HG03575 (cell line): ENCODE measurements at regions not wholly inside any gene's neighbourhood (a gene's known extent, or its start where the extent isn't known, plus 50 kb on each side); places are given as distances from the start of the nearest gene placed in this dataset.

Experiments
- ATAC-seq: cut with Tn5 transposase; IDR thresholded peaks from one replicate; pipeline ENCODE4 v1.9.1; 2021; ENCODE audit not compliant: unreplicated experiment, insufficient number of reproducible peaks, low FRiP score; ENCODE audit errors: extremely low read depth

- no peak for ATAC-seq
Observed at GRCh38 chr4:174133551-174133950, 149.9 kb downstream of the FBXO8 start.

- no peak for ATAC-seq
Observed at GRCh38 chr4:174131901-174132300, 151.6 kb downstream of the FBXO8 start.

- no peak for ATAC-seq
Observed at GRCh38 chr4:174122705-174123104, 160.8 kb downstream of the FBXO8 start.

DNA sequence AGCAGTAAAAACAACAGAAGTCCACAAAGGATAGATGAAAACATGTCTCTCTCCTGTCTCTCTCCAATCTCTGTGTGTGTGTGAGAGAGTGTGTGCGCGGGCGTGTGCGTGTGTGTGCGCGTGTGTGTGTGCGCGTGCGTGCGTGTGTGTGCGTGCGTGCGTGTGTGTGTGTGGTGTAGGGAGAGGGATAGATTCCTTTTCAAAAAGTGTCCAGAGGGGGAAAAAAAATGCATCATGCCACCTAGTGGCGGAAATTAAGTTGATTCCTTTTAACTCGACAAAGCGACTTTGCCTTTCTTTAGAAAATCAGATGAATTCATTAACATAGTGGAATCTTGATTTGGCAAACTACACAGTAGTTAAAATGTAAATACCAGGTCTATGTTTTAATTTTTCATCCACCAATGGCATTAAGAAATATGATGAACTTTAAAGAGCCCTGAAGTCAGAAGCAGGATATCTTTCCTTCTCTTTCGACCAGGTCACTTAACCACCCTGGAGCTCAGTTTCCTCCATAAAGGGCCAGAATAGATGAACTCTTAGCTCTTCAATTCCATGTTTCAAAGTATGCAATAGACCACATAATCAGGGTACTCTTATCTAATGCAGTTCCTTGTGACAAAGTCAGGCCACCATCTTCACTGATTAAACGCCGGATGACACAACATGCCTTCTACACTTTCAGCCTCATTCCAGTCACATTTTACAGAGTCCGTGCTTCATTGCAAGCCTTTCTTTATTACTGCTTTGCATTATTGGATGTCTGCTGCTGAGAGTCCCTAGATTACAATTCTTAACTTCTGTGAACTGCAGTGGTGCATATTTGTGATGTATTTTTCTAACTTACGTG is 162.8 kb downstream of the FBXO8 start:
- ATAC-seq: no peak

DNA sequence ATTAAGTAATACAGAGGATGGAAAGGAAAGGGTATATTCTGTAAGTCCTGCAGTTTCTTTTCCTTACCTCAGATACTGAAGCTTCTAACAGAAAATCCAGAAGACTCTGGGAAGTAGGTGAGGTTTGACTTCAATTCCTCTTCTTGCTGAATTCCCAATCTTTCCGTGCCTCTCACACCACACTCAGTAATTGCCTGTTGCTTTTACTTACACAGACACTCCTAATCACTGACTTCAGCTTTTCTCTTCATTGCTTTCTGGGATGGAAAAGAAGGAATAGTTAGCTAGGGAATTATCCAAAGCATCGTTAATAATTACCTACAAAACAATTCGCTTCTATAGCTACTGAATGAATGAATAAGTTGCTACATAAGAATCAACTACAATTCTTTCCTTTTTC is 163.6 kb downstream of the FBXO8 start:
- no peak for ATAC-seq

GRCh38 chr4:174119051-174119450 is 164.4 kb downstream of the FBXO8 start:
- ATAC-seq: no peak

- ATAC-seq: no peak
Observed at GRCh38 chr4:174118171-174118570, 165.3 kb downstream of the FBXO8 start.

- no peak for ATAC-seq
Observed at GRCh38 chr4:174117445-174117844, 166.0 kb downstream of the FBXO8 start.

- ATAC-seq: no peak
Observed at GRCh38 chr4:174116021-174116420, 167.4 kb downstream of the FBXO8 start.

DNA sequence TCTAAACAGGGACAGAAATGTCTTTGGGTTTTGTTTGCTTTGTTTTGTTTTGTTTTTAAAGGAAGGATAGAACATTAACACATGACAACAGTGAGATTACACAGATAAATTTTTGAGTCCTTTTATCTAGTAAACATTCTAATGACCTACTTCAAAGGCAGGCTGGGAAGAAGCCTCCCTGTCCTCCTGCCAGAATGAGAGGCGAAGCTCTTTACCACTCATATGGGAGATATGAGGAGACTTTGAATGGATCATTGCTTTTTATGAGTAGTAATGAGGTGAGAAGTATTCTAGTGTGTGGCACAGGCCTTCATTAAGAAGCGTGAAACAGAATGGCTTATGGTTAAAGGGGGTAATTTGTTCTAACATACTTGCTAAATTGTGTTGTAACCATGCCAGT is 172.0 kb downstream of the FBXO8 start:
- no peak for ATAC-seq

- ATAC-seq: no peak
Observed at GRCh38 chr4:174110180-174110579, 173.3 kb downstream of the FBXO8 start.

DNA sequence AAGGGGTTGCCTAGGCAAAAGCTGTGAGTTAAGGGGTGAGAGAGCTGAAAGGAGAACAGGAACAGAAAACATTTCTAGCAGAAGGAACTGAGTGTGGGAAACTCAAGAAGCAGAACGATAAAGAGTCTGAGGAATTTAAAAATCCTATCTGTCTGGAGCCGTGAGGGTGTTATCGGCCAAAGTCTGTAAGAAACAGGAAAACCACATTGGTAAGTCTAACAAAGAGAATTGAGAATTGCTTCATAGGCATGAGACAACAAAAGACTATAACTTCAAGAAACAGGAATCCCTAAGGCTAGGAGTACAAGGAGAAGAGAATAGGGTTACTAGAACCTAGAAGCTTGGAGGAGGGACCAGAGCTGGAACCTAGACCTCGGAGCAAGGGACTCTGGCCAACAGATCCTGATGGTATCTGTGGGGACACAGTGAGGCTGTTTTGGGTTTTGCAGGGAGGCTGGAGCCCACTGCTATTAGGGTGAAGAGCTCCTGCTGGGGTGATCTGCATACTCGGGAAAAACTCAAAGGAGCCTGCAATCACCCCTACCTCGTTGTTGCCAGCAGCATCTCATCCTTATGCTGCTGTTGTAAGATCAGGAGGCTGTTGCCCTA is 175.6 kb downstream of the FBXO8 start:
- ATAC-seq: no peak

- no peak for ATAC-seq
Observed at GRCh38 chr4:174105202-174105601, 178.3 kb downstream of the FBXO8 start.

DNA sequence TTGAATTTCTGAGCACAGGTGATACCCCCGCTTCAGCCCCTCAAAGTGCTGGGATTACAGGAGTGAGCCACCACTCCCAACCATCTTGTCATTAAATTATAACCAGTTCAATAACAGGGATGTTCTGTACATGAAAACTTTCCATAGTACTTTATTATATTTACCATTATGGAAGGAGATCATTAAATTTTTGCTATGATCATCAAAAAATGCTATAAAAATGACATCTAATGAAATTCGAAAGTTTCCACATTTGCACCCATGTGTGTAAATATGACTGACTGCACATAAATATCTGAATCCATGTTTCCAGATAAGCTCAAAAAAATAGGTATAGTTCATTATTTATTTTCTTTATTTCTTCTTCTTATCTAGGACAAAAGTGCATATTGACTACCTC is 182.6 kb downstream of the FBXO8 start:
- ATAC-seq: no peak

DNA sequence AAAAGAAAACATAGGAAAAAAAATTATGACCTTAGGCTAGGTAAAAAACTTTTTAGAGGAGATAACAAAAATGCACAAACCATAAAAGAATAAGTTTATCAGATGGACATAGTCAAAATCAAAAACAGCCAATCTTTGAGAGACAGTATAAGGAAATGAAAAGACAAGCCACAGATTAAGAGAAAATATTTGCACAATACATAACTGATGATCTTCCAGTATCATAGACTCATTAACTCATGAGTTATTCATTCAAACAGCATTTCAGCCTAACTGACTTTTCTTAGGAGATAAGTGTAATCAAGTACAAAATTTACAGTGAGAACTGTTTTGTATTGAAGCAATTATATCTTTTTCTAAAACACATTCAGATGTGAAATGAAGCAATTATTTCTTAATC is 183.8 kb downstream of the FBXO8 start:
- ATAC-seq: no peak

DNA sequence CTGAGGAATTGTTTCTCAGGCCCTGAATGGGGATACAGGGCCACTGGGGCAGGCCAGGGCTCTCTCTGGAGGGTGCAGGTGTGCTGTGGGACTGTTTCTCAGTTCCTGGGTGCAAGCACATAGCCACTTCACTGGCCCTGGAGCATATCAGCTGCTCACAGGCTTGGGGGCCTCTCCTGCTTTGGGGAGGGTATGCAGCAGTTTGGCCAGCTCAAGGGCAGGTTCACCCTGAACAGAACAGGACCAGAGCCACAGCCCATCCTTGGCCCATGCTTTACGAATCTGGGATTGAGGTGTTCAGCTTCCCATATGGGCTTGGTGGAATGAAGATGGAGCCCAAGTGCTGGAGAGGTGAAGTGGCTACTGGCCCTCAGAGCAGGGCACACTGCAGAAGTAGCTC is 186.5 kb downstream of the FBXO8 start:
- no peak for ATAC-seq

DNA sequence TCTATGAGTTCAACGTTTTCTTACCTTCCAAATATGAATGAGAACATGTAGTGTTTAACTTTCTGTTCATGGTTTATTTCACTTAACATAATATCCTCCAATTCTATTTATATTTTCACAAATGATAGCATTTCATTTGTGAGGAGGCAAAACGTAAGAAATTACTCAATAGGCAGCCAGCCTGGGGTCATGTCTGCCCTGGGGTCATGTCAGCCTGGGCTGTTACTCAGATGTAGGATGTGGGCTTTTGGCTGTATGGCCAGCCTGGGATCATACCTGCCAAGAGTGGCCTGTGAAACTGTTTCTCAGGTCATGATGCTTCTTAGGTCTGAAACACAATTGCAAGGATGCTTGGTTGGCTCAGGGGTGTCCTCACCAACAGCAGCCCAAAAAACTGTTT is 187.0 kb downstream of the FBXO8 start:
- no peak for ATAC-seq

- no peak for ATAC-seq
Observed at GRCh38 chr4:174091130-174091529, 192.3 kb downstream of the FBXO8 start.

DNA sequence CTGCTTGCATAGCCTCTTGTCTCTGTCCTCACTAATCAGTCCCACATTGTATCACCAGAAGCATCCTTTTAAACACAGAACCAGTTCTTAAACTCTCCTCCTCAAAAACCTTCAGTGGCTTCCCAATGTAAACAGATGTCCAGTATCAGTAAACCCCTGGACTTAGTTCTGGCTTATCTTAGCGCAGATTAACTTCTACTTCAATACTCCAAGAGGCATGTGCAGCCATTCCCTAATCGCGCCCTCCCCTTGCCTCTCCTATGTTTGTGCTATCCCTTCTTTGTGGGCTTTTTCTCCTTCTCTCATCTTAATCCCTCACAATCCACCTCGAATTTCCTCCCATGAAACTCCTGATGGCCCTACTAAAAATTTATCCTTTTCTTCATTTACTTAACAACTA is 193.8 kb downstream of the FBXO8 start:
- ATAC-seq: no peak

GRCh38 chr4:174088795-174089194 is 194.7 kb downstream of the FBXO8 start:
- no peak for ATAC-seq
